ENCODE measurements at regions not wholly inside any gene's neighbourhood (a gene's known extent, or its start where the extent isn't known, plus 50 kb on each side); places are given as distances from the start of the nearest gene placed in this dataset.

DNA sequence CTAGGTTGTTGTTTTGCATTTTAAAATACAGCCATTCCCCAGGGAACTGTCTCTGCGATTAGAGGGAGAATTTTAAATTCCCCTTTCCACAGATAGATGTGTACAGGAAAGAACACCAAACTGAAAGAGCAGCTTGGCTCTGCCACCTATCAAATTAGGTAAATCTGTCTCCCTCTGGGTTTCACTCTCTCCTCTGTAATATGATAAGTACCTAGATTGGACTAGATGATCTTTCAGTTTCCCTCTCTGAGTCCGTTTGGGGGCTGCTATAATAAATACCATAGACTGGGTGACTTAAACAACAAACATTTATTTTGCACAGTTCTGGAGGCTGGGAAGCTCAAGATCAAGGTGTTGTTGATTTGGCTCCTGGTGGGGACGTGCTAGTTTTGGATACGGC, 186.0 kb downstream of the KIF20B start:
- no peak for DNase-seq (ENCODE audit: low read depth in 2 of 2)

DNA sequence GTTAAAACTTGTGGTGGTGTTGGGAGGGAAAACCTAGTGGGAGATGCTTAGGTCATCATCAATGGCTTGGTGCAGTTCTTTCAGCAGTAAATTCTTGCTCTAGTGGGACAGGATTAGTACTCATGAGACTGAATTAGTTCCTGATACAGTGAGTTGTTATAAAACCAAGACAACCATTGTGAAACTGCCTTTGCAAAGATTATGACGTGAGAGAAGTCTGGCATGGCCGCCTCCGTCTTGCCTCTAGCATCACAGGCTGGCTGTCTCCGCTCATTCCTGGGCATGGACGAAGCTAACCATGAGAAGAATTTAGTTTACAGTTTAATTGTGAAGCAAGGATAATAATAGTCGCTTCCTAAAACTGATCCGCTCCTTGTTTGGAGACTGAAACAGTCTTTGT, 186.4 kb downstream of the KIF20B start:
- DNase-seq (ENCODE audit: low read depth in 2 of 2), result no peak

DNA sequence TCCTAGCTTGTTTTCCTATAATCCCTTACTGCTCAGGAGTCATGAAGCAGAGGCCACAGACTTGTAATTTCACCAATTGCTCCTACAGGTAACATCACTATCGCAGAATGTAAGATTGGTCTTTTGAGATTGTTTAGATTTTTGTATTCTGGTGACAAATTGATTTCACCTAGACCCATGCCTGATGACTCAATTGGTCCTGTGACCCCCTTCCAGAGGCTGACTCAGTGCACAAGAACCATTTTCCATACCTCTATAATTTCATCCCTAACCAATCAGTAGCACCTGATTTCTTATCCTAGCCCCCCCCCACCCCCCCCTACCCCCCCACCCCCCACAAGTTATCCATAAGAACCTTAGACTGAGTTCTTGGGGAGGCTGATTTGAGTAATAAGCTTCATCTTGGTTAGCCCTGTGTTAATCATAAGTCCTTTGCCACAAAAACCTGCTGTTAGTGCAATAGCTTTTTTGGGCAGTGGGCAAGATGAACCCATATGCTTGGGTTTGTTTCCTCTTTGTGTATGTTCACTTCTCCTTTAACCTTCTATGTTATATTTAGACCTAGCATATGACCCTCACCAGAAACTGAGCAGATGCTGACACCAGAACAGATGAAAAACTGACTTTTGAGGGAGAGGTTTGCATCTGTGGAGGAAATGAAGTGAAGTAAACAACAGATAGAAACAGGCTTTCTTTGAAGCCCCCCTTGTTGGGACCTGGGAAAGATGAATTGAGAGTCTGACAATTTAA, 187.1 kb downstream of the KIF20B start:
- no peak for DNase-seq (ENCODE audit: low read depth in 2 of 2)

DNA sequence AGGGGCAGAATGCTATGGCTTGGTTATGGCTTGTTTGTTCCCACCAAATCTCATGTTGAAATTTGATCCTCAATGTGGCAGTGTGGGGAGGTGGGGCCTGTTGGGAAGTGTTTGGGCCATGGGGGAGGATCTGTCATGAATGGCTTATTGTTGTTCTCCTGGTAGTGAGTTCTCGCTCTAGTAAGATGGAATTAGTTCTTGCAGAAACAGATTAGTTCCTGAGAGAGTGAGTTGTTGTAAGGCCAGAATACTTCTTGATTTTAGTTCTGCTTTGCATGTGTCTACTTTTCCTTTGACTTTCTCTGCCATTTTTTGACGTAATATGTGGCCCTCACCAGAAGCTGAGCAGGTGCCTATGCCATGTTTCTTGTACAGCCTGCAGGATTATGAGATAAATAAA, 188.2 kb downstream of the KIF20B start:
- DNase-seq (ENCODE audit: low read depth in 2 of 2), result no peak

DNA sequence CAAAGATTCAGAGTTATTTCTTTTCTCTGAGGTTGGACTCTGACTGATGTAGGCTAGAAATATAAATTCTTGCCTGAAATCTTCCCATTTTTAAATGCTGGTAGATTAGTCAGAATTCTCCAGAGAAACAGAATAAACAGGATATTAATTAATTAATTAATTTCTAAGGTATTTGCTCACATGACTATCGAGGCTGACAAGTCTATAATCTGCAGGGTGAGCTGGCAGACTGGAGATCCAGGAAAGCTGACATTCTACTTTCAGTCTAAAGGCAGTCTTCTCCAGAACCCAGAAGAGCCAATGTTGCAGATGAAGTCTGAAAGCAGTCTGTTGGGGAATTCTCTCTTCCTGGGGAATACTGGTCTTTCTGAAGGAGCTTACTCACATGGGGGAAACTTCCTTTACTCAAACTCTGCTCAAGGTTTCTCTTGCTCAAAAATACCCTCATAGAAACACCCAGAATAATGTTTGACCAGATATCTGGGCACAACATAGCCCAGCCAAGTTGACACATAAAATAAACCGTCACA, 189.7 kb downstream of the KIF20B start:
- DNase-seq (ENCODE audit: low read depth in 2 of 2), result no peak

DNA sequence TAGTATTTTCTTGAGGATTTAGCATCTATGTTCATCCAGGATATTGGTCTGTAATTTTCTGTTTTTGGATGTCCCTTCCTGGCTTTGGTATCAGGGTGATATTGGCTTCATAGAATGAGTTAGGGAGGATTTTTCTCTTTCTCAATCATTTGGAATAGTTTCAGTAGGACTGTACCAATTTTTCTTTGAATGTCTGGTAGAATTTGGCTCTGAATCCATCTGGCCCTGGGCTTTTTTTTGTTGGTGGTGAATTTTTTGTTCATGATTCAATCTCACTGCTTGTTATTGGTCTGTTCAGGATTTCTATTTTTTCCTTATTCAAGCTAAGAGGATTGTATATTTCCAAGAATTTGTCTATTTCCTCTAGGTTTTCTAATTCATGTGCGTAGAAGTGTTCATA, 192.7 kb downstream of the KIF20B start:
- DNase-seq (ENCODE audit: low read depth in 2 of 2), result no peak

DNA sequence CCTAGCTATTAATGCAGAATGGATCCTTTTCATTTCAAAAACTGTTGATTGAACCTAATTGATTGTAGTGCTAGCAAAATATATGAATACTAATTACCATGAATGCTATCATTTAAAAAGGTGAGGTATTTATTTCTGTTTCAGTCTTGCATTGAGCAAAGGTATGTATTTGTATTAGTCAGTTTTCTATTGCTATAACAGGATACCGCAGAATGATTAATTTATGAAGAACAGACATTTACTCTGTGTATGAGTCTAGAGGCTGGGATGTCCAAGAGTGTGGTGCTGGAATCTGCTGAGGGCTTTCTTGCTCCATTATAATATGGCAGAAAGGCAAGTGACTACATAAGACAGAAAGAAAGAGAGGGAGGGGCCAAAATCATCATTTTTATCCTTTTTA, 199.2 kb downstream of the KIF20B start:
- DNase-seq (ENCODE audit: low read depth in 2 of 2), result no peak

DNA sequence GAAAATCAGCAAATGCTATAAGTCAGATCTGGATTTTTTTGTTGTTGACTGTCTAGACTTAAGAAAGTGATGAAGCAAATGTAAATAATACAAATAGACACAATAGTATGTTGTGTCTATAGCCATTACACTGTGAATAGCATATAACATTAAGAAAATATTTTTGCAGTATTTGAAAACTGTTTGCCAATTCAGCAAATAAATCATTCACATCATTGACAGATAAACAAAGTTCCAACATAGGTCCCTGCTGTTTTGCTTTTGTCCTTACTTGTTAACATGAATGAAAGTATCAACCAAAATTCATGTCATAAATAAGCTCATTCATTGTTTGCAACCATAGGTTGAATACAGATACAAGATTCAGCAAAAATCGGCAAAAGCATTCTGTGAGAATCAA, 200.5 kb downstream of the KIF20B start:
- DNase-seq (ENCODE audit: low read depth in 2 of 2), result no peak

DNA sequence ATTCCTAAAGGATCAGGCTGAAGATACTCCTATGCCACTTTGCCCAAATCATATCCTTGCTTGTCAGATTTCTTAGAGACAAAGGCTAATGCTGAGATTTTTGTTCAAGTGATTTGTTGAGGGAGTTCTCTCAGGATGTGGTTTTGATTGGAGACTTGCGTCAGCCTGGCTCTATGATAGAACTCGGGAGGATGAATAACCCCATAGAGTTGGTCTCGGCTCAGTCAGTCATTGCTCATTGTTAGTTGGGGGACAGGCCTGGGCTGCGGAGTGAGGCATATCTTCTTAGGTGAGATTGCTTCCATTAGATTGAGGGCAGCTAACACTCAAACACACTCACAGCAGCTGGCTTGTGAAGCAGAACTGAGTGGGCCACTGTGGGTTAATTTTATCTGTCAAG, 203.4 kb downstream of the KIF20B start:
- no peak for DNase-seq (ENCODE audit: low read depth in 2 of 2)

DNA sequence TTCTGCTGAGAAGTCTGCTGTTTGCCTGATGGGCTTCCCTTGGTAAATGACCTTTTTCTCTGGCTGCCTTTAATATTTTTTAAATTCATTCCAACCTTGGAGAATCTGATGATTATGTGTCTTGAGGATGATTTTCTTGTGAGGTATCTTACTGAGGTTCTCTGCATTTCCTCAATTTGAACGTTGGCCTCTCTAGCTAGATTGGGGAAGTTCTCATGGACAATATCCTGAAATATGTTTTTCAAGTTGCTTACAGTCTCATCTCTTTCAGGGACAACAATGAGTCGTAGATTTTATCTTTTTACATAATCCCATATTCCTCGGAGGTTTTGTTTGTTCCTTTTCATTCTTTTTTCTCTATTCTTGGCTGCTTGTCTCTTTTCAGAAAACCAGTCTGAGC, 208.4 kb downstream of the KIF20B start:
- DNase-seq (ENCODE audit: low read depth in 2 of 2), result no peak

DNA sequence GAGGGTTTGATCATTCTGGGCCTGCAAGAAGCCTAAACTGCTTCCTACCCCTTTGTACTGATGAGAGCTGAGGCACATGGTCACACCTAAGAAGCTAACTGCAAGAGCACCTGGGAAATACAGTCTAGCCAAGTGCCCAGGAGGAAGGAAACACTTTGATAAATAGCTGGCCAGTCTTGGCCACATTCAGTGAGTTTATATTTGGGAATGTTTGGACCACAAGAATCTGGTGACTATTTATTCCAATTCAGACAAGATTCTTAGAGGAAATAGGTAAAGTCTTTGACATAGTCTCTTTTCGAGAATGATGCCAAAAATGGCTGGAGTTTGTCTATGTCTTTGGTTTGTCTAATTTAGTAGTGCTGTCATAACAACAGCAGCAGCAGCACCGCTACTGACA, 213.6 kb downstream of the KIF20B start:
- DNase-seq (ENCODE audit: low read depth in 2 of 2), result no peak

DNA sequence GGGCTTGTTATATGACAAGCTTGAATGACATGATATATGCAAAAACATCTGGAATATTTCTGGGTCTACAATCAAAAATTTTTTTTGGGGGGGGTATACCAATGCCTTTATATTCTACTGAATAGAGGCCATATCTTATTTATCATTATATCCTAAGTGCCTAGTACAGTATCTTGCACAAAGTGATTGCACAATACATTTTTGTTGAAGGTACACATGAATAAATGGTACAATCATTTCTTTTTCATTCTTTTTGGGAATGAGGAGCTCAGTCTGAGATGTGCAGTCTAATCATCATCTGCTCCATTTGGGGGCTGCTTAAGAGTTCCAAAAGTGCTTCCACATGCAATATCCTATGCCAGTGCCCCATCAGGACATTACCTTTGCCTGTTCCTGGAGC, 214.6 kb downstream of the KIF20B start:
- DNase-seq (ENCODE audit: low read depth in 2 of 2), result no peak

DNA sequence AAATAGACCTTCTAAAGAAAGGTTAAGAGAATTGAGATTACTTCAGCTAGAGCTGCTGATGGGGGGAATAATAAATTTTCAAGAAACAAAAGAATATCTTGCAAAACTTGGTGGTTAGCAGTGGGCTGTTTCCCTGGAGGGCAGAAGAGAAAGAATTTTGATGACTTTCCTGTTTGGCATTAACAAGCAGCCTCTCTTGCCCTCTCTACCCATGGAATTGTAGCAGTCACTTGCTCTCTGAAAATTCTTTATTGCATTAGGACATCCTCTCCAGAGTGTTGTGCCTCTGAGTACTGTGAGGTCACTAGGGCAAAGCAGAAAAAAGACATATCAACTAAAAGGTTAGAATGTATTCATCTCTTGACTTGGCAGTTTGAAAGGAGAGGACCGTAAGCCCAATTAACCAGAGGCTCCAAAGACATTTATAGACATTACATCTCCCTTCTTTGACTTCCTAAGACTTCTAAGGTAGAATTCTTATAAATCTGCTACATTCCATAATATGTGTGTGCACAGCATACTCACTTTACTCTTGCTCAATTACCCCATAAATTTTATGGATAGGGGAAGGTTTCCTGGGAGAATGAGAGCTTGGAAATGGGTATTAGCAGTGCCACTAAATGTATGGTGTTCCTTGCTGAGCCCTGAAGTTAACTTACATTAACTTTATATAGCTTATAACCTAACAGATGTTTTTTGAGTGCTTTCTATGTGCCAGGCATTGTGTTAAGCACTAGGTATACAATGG, 215.3 kb downstream of the KIF20B start:
- DNase-seq (ENCODE audit: low read depth in 2 of 2), result no peak

DNA sequence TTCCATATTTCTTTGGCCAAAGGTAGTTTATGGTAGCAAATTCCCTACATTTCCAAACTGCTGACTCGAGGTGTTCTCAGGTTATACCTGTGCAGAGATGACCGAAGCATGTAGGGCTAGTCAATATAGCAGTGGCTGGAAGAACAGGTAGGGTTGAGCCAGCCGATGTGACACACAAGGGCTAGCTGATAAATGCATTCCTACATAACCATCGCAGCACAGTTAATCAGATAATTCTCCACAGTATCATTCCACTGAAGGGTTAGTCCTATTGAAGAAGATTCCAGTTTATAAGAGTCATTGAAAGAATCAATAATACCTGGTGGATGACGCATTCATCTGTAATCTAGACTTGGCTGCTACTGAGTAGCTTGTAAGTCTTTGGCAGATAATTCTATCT, 220.0 kb downstream of the KIF20B start:
- no peak for DNase-seq (ENCODE audit: low read depth in 2 of 2)

DNA sequence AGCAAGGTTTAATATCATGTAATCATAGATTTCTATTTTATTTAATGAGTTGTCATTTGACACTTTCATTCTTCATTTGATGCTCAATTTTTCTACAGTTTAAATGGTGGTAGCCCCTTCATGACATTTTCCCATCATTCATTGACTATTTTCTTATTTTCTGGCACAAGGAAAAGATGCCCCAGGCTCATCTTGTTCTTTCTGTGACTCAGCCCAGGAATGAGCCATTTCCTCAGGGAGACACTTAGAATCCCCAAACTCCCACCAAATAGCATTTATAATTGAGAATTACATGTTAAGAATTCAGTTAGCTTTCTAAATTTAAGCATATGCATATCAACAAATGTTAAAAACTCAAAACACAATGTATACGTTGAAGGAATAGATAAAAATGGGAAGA, 222.3 kb downstream of the KIF20B start:
- no peak for DNase-seq (ENCODE audit: low read depth in 2 of 2)

DNA sequence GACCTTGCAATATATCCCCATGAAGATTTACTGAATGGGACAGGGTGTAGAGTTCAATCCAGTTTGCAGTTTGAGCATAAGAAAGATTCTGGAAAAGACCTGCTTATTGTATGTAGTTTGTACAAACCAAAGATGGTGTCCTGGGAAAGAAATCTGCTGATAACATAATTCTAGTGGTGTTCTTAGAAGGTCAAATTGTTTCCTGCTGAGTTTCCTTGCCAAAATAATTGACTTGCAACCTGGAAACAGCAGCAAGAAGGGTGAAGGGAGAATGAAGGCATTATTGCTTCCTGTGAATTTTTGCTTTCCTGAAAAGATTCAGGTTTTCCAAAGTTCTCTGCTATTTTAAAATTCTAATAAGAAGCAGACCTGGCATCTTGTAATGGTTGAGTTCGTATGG, 222.9 kb downstream of the KIF20B start:
- DNase-seq (ENCODE audit: low read depth in 2 of 2), result no peak

DNA sequence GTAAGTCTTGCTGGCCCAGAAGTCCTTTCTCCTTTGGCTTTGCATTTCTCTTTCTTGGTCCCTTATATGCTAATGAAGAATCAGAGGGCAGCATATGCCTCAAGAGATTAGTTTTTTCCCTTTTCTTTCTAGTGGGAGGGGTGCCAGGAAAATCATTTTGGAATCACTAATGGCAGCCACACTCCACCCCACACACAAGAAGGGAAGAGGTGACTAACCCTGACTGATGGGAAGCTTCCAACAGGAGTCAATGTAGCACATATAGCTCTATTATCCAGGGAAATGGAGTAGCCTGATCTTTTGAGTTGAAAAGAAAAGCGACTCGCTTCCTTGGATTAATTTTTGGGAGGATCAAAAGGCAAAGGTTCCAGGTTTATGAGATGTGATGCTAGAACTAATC, 225.3 kb downstream of the KIF20B start:
- DNase-seq (ENCODE audit: low read depth in 2 of 2), result no peak

DNA sequence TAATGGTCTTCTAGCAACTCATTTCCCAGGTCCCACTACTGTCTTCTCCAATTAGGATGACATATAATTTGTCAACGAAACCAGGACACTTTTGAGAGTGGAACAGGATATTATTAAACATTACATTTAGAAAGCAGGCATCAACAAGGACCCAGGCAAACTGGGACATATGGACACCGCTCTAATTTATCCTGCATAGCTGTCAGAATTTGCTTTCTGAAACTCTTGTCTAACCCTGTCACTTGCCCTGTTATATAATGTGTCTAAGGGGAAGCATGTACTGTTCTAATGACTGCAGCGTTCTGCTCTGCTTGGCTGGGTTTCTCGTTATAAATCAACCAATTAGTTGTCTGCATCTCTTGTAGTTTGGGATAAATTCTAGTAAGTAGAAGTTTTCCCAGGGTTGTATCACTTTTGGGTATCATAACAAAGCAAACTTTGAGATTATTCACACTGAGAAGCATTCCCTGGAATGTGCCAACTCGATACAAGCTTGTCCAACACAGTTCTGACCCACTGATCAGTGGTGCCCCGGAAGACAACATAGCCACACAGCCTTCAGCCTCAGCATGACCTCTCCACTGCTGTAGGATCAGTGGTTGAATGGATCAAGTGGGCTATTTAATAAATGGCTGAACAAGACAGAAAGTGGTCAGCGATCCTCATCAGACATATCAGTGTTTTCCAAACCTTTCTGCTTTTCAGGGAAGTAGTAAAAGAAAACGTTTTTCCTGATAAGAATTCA, 228.1 kb downstream of the KIF20B start:
- DNase-seq (ENCODE audit: low read depth in 2 of 2), result no peak

DNA sequence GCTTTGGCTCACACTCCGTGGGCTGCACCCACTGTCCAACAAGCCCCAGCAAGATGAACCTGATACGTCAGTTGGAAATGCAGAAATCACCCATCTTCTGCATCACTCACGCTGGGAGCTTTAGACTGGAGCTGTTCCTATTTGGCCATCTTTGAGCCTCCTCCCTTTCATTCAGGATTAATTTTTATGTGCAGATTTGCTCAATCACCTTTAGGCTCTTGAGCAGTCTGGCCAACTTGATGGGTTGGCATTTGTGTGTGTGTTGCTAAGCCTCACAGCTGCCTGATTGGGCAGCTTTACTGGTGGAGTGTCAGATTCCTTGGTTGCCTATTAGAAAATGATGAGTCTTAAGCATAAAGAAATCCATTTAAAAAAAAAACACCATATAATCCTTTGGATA, 236.1 kb downstream of the KIF20B start:
- DNase-seq (ENCODE audit: low read depth in 2 of 2), result no peak

DNA sequence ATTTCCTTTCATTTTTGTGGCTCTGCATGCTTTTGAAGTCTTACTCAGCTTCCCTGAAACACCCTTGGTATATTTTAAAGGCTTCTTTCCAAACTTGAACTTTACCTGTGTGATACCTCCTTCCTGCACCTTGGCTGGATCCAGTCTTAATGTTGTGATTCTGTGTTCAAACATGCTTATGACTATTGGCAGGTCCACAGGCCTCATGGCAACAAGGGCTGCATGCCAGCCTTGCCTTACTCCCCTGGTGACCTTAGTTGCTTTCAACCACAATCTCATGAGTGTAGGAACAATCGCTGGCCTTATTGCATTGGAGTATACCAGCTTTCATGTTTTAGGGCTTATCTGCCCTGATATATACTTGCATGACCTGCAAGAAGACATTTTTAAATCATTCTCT, 238.7 kb downstream of the KIF20B start:
- DNase-seq (ENCODE audit: low read depth in 2 of 2), result no peak

DNA sequence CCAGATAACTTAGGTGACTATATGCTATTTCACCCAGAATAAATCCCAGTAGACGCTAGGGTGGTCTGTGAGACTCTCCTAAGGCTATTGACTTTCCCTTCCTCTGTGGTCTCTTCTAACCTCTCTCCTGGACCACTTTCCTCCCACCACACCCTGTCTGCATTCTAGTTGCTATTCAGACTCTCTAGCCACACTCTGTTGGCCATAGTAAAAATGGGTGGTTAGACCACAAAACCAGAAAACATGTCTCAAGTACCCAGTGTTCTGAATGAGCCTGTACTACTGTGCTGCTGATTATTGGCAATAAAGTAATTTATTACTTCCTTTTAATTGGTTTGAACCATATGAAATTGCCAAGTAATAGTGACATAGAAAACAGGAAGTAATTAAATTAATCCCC, 240.8 kb downstream of the KIF20B start:
- no peak for DNase-seq (ENCODE audit: low read depth in 2 of 2)

DNA sequence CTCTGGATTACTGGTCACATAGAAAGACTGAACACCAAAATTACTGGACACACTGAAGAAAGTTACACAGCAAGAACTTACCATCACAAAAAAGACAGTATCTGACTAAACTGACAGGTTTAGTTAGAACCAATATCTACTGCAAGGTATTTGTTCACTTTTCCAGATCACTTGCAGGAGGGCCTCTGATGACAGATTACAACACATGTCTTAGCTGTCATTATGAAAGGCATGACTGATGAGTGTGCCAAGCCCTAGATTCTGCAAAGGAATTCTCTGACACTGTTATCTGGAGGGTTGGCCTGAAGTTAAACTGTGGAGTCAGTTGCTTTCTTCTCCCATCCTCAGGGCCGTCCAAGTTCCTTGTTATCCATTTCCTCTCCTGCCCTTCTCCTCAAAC, 242.7 kb downstream of the KIF20B start:
- DNase-seq (ENCODE audit: low read depth in 2 of 2), result no peak

DNA sequence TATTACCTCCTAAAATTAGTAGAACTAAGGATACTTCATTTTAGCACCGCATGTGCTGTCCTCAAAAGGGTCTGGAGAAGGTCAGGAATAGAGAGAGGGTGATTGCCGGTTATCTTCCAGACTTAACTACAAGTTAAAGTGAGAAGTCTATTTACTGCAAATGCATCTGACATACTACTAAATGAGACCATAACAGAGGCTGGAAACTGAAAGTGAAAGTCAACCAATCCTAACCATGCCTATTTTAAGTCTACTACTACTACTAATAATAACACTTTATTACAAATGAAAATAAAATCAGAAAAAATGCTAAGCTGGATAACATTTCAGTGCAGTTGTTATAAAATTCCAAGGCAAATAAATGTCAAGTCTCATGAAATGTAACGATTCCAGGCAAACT, 244.7 kb downstream of the KIF20B start:
- DNase-seq (ENCODE audit: low read depth in 2 of 2), result no peak
